SJCRH30 (cell line): ENCODE measurements at regions not wholly inside any gene's neighbourhood (a gene's known extent, or its start where the extent isn't known, plus 50 kb on each side); places are given as distances from the start of the nearest gene placed in this dataset.

ENCODE experiments used
- DNase-seq, 2 experiments: peaks; one replicate each; pipeline ENCODE4 v3.0.0-alpha.2; 2015 to 2020
- H3K27ac ChIP-seq: fragments of 250-450 bp; sonication (Bioruptor Pico); 2 replicates; pipeline ENCODE4 v1.5.1; 2020; ENCODE audit warnings: mild to moderate bottlenecking, moderate library complexity
- H3K27me3 ChIP-seq: fragments of 250-450 bp; sonication (Bioruptor Pico); 2 replicates; pipeline ENCODE4 v1.5.1; 2020; ENCODE audit warnings: mild to moderate bottlenecking, moderate library complexity
- H3K36me3 ChIP-seq: fragments of 250-450 bp; sonication (Bioruptor Pico); 2 replicates; pipeline ENCODE4 v1.5.1; 2020; ENCODE audit warnings: mild to moderate bottlenecking, moderate library complexity
- H3K4me1 ChIP-seq: fragments of 250-450 bp; sonication (Bioruptor Pico); 2 replicates; pipeline ENCODE4 v1.5.1; 2020; ENCODE audit warnings: mild to moderate bottlenecking, moderate library complexity
- H3K4me3 ChIP-seq: fragments of 250-450 bp; sonication (Bioruptor Pico); 2 replicates; pipeline ENCODE4 v1.5.1; 2020; ENCODE audit warnings: mild to moderate bottlenecking, moderate library complexity
- H3K9me3 ChIP-seq: fragments of 250-450 bp; sonication (Bioruptor Pico); replicated peaks from 2 replicates; pipeline ENCODE4 v1.5.1; 2020; ENCODE audit warnings: mild to moderate bottlenecking, moderate library complexity

DNA sequence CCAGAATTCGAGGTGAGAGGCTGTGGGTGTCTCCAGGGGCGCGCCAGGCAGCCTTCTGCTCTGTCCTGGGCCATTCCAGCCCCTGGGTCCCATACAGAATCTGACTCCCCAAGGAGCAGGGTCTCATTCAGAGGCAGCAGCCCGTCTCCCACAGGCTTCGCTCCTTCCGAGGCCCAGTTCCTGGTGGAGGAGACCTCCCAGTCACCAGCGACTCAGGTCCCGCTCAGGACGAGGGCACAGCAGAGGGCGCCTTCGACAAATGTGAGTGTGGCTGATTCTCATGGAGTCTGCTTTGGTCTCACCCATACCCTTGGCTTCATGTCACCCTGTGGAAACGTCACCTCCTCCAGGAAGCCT is 81.8 kb upstream of the GPR26 start:
- H3K36me3 ChIP-seq = no peaks in the 10 kb centered on the region
- no peak overlapping the region for H3K4me3 ChIP-seq
- H3K4me1 ChIP-seq = no peaks in the 10 kb centered on the region
- H3K27me3 ChIP-seq = 0 out of 2 replicates have a peak, but pooled peaks cover 7% of the 10 kb centered on the region
- H3K27ac ChIP-seq = no peak overlapping the region
- DNase-seq = no peak
- no peaks in the 10 kb centered on the region for H3K9me3 ChIP-seq

DNA sequence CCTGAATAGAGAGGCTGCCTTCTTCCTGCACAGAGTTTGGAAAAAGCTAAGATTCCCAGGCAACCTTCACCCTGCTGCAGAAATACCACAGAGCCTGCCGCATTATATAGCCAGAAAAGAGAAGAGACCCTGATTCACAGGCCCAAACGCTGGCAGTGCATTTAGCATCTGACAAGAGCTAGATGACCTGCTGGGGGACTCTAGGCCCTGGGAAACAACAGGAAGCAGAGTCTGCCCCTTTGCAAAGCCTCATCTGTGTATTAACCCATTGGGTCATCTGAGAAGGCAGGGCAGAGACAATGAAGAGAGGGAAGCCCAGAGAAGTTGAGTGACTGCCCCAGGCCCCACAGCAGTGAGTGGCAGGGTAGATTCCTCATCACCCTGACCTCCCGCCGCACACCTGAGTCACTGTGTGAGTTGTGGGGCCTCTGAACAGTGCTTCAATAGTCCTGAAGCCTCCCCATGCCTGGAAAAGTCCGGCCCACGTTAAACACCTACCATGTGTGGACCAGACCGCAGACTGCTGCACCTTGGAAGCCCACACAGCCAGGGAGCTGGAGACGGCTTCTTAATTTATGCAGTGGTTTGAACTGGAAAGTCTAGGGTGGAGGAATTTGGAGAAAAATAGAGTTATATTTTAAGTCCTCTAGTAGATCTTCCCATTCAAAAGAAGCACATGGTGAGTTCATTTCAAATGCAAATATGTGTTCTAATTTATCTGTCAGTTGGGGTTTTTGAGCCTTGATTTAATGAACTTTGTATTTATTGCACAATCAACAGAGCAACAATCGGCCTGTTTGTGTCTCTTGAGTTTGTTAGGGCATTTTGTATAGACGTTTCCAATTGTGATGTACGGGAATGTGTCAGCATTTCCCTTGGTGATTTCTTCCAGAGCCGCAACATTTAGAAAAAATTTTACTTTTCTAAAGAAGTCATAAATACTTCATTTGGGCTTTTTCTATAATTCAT is 80.4 kb upstream of the GPR26 start:
- Histone ChIP-seq H3K9me3 (no peaks in the 10 kb centered on the region), H3K4me3 (no peak overlapping the region), H3K36me3 (no peaks in the 10 kb centered on the region), H3K27ac (no peak overlapping the region), H3K27me3 (0 out of 2 replicates have a peak, but pooled peaks cover 7% of the 10 kb centered on the region), H3K4me1 (no peaks in the 10 kb centered on the region)
- DNase-seq = no peak

DNA sequence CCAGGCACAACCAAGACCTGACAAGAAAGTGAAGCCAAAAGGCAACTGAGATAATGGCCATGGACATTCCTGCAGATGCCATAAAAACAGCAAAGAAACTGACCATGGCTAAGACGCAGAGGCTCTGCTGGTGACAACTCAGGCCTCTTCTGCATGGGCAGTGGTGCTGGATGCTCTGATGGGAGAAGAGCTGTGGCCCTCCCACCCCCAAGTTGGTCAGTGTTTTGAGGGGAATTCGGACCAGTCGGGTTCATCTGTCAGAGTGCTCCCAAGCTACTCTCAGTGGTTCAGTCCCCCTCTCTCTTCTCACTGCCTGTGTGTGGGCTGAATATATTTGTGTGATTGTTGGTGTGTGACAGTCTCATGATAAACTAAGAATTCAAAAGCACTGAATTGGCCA is 79.0 kb upstream of the GPR26 start:
- DNase-seq = no peak
- 0 out of 2 replicates have a peak, but pooled peaks cover 7% of the 10 kb centered on the region for H3K27me3 ChIP-seq

DNA sequence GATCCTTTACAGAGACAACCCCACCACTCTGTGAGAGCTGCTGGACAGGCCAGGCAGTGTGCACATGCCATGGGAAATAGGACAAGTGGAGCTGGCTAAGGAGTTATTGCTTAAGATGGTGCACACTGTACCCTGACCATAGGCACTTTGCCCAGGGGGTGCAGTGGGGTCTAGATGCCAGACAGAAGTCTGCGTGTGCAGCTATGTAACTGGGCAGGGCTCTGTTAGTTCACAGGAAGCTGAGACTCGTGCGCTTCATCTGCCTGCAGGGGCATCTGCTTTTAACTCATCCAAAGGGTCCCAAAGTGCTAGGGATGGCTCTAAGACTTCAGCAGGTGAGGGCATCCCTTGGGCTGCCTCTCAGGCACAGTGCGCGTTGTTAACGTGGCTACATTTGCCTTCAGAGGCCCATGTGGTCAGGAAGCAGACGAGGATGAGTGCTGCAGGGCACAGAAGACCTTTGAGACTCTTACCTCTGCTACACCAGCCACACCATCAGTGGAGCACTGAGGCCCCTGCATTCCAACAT is 77.7 kb upstream of the GPR26 start:
- Histone ChIP-seq H3K9me3 (no peaks in the 10 kb centered on the region), H3K27ac (no peak overlapping the region), H3K4me1 (no peaks in the 10 kb centered on the region), H3K27me3 (0 out of 2 replicates have a peak, but pooled peaks cover under 1% of the 10 kb centered on the region), H3K4me3 (no peak overlapping the region), H3K36me3 (no peaks in the 10 kb centered on the region)
- no peak for DNase-seq

More for the DNA sequence above, 79.0 kb upstream of the GPR26 start:
- no peaks in the 10 kb centered on the region for H3K36me3 ChIP-seq
- H3K4me3 ChIP-seq = no peak overlapping the region
- no peak overlapping the region for H3K27ac ChIP-seq
- H3K4me1 ChIP-seq = no peaks in the 10 kb centered on the region
- no peaks in the 10 kb centered on the region for H3K9me3 ChIP-seq

DNA sequence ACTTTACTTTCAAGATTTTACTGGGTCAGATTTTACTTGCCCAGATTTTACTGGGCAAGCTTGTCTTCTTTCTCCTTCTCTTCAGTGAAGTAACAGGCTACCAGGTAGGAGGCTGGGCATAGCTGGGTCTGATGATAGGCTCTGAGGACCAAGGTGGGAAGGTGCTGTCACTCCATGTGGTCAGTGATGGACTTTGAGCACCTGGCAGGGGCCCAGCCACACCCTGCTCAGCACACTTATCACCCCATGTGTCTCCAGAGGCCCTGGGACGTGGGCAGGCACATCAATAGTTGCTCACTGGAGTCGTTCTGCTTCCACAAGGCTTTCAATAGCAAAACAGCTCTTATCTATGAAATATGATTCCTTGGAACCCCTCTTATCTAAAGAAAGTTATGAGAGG is 70.5 kb upstream of the GPR26 start:
- DNase-seq = no peak
- no peaks in the 10 kb centered on the region for H3K36me3 ChIP-seq
- H3K27ac ChIP-seq = no peak overlapping the region
- no peaks in the 10 kb centered on the region for H3K9me3 ChIP-seq
- no peak overlapping the region for H3K4me3 ChIP-seq
- H3K4me1 ChIP-seq = no peaks in the 10 kb centered on the region
- no peaks in the 10 kb centered on the region for H3K27me3 ChIP-seq

DNA sequence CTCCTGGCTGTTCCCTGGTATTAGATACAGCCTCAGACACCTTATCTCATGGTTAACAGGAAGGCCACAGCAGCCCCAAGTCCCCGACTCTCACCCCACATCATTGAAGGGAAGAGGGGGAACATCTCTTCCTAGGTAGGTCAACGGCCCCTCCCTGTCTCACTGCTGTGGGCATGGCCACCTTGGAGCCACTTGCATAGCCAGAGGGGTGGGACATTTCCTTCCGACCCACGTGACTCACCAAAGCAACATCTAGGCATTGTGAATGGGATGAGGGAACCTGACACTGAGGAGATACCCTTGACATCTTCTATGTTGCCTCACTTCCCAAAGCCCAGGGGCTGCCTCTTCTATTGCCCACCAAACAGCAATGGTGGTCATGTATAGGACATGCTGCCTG is 68.5 kb upstream of the GPR26 start:
- no peaks in the 10 kb centered on the region for H3K27me3 ChIP-seq
- no peak overlapping the region for H3K4me3 ChIP-seq
- DNase-seq = no peak
- H3K27ac ChIP-seq = no peak overlapping the region
- H3K36me3 ChIP-seq = no peaks in the 10 kb centered on the region
- H3K4me1 ChIP-seq = no peaks in the 10 kb centered on the region
- H3K9me3 ChIP-seq = no peaks in the 10 kb centered on the region

DNA sequence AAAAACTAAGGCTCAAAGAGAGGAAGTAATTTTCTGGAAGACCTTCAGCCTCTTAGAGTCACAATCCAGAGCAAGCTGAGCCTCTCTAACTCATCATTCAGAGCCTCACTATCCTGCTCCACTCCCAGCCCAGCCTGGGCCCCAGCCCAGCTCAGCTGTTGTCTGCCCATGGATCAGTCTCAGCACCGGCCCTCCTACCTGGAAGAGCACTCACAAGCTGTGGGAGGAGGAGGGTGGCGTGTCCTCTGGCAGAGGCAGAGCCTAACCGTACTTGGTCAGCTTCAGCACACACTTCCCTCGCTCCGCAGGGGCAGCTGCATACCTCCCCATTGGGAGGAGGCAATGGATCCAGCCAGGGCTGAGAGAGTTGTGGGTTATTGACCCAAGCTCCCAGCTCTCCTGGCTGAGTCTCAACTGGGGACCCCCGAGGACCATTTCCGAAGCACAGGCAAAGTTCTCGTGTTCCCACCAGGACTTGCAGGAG is 66.7 kb upstream of the GPR26 start:
- H3K27me3 ChIP-seq = no peaks in the 10 kb centered on the region
- no peaks in the 10 kb centered on the region for H3K36me3 ChIP-seq
- H3K27ac ChIP-seq = no peak overlapping the region
- DNase-seq = no peak
- H3K4me1 ChIP-seq = no peaks in the 10 kb centered on the region
- H3K4me3 ChIP-seq = no peak overlapping the region
- no peaks in the 10 kb centered on the region for H3K9me3 ChIP-seq

DNA sequence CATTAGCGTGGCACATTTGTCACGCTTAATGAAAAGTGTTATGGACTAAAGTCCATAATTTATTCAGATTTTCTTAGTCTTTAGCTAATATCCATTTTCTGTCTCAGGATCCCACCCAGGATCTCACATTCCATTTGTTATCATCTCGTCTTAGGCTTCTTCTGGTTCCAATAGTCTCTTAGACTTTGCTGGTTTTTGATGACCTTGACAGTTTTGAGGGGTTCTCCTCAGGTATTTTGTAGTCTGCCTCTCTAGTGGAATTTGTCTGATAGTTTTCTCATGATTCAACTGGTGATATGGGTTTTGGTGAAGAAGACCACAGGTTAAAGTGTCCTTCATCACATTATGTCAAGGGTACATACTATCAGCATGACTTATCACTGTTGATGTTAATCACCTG is 66.0 kb upstream of the GPR26 start:
- Histone ChIP-seq H3K27me3 (no peaks in the 10 kb centered on the region), H3K4me3 (no peak overlapping the region), H3K27ac (no peak overlapping the region), H3K36me3 (no peaks in the 10 kb centered on the region), H3K9me3 (no peaks in the 10 kb centered on the region), H3K4me1 (no peaks in the 10 kb centered on the region)
- no peak for DNase-seq

DNA sequence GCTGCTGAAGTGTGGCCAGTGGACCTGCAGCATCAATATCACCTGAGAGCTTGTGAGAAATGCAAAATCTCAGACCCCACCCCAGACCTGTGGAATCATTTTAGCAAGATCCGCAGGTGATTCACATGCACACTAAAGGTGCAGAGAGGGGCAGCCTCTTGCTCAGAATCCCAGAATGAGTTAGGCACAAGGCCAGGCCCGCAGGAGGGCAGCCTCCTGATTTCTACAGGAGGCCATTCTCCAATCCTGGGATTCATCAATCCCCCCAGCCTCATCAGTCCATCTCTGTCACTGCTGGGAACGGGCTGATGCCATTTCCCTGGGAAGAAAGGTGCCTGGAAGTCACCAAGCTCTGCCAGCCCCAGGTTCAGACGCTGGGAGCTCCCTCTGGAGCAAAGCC is 63.0 kb upstream of the GPR26 start:
- Histone ChIP-seq H3K36me3 (no peaks in the 10 kb centered on the region), H3K4me3 (no peak overlapping the region), H3K27ac (no peak overlapping the region), H3K9me3 (no peaks in the 10 kb centered on the region), H3K4me1 (no peaks in the 10 kb centered on the region), H3K27me3 (no peaks in the 10 kb centered on the region)
- DNase-seq = no peak

DNA sequence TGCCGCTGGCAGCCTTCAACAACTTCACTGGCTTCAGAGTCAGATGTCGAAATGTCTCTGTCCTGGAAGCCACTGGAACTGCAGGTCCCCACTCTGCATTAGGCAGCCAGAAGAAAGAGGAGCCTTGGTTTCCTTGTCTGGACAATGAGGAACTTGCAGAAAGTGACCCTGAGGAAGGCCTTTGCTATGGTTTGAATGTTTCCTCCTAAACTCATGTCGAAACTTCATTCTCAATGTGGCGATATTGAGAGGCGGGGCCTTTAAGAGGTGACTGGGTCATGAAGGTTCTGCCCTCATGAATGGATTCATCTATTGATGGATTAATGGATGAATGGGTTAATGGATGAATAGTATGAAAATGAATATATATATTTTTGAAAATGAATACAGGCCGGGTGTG is 61.6 kb upstream of the GPR26 start:
- H3K27ac ChIP-seq = no peak overlapping the region
- DNase-seq = no peak
- no peaks in the 10 kb centered on the region for H3K4me1 ChIP-seq
- no peaks in the 10 kb centered on the region for H3K36me3 ChIP-seq
- H3K27me3 ChIP-seq = no peaks in the 10 kb centered on the region
- H3K9me3 ChIP-seq = no peaks in the 10 kb centered on the region
- H3K4me3 ChIP-seq = no peak overlapping the region

DNA sequence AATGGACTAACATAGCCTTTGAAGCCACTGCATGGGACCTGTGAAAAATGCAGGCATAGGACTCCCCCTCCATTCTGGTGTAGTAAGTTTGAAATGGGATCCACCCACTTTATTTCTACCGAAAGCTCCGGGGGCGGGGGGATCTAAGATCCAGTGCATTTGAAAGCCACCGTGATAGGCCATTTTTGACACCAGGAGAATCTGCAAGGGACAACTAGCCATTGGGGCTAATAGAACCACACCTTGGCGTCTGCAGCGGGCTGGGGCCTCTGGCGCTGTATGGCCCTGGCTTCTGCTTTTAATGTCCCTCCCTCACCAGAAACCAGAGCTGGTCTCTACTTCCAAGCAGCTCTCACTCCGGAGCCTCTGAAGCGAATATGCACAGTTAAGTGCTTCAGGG is 60.1 kb upstream of the GPR26 start:
- H3K4me1 ChIP-seq = no peaks in the 10 kb centered on the region
- no peak overlapping the region for H3K27ac ChIP-seq
- no peaks in the 10 kb centered on the region for H3K36me3 ChIP-seq
- H3K27me3 ChIP-seq = no peaks in the 10 kb centered on the region
- DNase-seq = no peak
- H3K4me3 ChIP-seq = no peak overlapping the region
- H3K9me3 ChIP-seq = no peaks in the 10 kb centered on the region

DNA sequence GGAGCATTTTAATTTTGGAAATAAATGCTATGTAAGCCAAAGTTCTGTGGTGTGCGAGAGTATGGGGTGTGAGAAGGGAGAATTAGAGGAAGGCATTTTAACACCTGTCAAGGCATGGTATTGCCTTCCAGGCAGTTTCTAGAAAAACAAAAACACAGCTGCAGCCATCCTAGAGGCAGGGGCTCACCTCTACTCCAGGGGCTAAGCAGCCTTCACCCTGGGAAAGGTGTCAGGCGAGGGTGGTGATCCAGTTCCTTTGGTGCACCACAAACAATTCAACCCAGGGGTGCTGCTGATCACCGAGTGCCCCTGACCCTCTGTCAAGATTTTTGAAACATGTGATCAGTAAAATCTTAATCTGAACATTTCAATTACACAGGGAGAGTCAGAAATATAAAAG is 59.2 kb upstream of the GPR26 start:
- H3K36me3 ChIP-seq = no peaks in the 10 kb centered on the region
- no peak overlapping the region for H3K4me3 ChIP-seq
- no peak overlapping the region for H3K27ac ChIP-seq
- no peaks in the 10 kb centered on the region for H3K9me3 ChIP-seq
- no peaks in the 10 kb centered on the region for H3K4me1 ChIP-seq
- DNase-seq = no peak
- H3K27me3 ChIP-seq = no peaks in the 10 kb centered on the region

DNA sequence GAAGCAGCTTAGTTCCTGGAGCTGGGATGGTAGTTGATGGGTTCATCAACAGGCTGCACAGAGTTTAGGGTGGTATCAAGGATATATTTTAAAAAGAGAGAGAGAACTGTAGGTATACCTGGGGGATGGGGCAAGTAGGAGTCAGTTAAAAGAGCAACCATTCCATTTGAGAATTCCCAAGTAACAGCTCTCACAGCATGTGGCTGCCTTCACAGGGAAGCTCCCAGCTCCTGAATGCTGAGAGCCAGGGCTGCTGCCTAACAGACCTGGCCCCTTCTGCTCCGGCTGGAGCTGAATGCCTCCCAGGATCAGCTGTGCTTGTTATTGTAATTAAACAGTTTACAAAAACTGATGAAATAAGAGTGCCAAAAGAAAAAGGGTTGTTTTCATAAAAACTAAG is 58.8 kb upstream of the GPR26 start:
- H3K27ac ChIP-seq = no peak overlapping the region

DNA sequence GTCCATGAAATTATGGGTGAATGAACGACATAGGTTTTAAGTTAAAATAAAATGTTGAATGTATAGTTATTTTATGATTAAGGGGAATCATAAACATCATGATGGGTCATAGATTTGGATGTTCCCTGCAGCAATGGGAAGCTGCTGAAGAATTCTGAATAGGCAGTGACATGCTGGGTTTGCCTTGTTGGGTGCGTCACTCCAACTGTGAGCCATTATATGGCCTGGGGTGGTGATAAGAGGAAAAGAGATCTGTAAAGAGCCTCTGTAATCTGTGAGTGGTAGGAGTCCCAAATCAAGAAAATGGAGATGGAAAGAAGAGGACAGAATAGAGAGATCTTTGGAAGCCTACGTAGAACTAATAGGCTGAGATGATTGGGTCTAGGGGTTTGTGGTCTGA is 58.1 kb upstream of the GPR26 start:
- H3K4me1 ChIP-seq = no peaks in the 10 kb centered on the region
- no peaks in the 10 kb centered on the region for H3K9me3 ChIP-seq
- DNase-seq = no peak
- H3K27ac ChIP-seq = no peak overlapping the region
- no peaks in the 10 kb centered on the region for H3K36me3 ChIP-seq
- H3K27me3 ChIP-seq = no peaks in the 10 kb centered on the region
- H3K4me3 ChIP-seq = no peak overlapping the region

More for the DNA sequence above, 58.8 kb upstream of the GPR26 start:
- no peaks in the 10 kb centered on the region for H3K36me3 ChIP-seq
- H3K27me3 ChIP-seq = no peaks in the 10 kb centered on the region
- no peak overlapping the region for H3K4me3 ChIP-seq
- DNase-seq = no peak
- no peaks in the 10 kb centered on the region for H3K9me3 ChIP-seq
- no peaks in the 10 kb centered on the region for H3K4me1 ChIP-seq

DNA sequence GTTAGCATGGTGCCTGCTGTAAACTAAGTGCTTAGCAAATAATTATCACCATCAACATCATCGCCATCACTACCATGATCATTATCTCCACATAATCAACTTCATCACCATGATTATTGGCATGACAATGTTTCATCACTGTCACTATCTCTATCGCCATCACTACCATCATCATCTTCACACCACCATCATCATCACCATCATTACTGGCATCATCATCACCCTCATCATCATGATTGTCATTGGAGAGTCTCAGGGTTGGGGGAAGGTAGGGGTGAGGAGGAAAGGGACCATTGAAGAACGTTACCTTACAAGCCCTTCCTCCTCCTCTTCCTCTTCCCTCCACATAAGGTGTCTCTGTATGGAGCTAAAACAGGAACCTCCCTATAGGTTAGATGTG is 54.9 kb upstream of the GPR26 start:
- no peak for DNase-seq
- Histone ChIP-seq H3K4me1 (no peaks in the 10 kb centered on the region), H3K36me3 (no peaks in the 10 kb centered on the region), H3K9me3 (no peaks in the 10 kb centered on the region), H3K4me3 (no peak overlapping the region), H3K27ac (no peak overlapping the region), H3K27me3 (no peaks in the 10 kb centered on the region)

DNA sequence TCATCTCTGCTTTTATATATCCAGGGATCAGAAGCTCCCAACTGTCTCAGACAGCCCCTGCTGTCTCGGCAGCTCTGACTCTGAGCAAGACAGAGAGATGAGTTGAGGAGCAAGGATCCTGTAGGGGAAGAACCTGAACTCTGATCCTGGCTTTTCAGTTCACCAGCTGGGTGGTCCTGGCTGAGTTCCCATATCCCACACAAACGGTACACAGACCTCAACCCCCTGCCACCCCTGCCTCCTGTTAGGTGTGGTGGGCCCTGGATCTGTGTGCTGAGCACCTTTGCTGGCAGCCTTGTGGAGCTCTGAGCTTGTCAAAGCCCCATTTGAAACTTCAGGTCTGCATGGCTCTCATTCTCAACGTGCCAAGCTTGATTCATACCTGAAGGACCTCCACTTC is 54.3 kb upstream of the GPR26 start:
- H3K9me3 ChIP-seq = no peaks in the 10 kb centered on the region
- no peak for DNase-seq
- H3K4me1 ChIP-seq = no peaks in the 10 kb centered on the region

More for the DNA sequence above, 54.3 kb upstream of the GPR26 start:
- Histone ChIP-seq H3K27me3 (no peaks in the 10 kb centered on the region), H3K27ac (no peak overlapping the region), H3K4me3 (no peak overlapping the region), H3K36me3 (no peaks in the 10 kb centered on the region)
